GM20431 (cell line): ENCODE measurements at regions not wholly inside any gene's neighbourhood (a gene's known extent, or its start where the extent isn't known, plus 50 kb on each side); places are given as distances from the start of the nearest gene placed in this dataset.

Experiments used
- in situ Hi-C: fragments of 300-500 bp; cut with MseI, MboI; formaldehyde crosslinking; loops from one replicate; pipeline ENCODE4 v1.15.0; 2020; ENCODE audit warnings: low sequenced_read_pairs; ENCODE audit not compliant: unreplicated experiment

- in situ Hi-C loops: no loop called here
These were observed 236.6 kb downstream of the NHLRC3 start for GRCh38 chr13:39274739-39275325.

- in situ Hi-C loops: no loop called here
These were observed 240.8 kb downstream of the NHLRC3 start for GRCh38 chr13:39279077-39279476.

DNA sequence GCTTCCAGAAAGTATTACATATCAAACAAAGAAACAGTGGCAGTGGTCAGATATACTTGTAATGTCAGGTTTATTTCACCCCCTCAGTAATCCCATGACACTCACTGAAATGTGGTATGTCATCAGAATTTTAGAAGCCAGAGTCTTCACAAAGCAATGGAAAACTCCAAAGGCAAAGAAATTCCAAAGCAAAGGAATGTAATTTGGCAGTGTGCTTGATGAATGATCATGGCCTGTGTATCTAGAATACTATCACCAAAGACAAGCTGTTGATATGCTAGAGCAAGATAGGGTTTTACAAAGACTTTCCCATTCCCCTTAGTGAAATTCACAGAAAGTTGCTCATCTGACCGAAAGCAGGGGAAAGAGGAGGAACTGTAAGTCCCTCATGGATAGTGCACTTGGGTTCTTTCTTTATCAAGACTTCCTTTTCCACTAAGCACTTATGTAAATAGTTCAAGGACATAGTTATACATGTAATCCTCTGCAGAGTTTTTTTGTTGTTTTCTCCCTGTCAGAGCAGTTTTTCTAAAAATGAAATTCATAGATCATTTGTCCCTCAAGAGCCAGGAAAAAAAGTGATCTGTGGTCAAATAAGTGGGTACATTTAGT is 243.4 kb downstream of the NHLRC3 start:
- in situ Hi-C loops: no loop called here

DNA sequence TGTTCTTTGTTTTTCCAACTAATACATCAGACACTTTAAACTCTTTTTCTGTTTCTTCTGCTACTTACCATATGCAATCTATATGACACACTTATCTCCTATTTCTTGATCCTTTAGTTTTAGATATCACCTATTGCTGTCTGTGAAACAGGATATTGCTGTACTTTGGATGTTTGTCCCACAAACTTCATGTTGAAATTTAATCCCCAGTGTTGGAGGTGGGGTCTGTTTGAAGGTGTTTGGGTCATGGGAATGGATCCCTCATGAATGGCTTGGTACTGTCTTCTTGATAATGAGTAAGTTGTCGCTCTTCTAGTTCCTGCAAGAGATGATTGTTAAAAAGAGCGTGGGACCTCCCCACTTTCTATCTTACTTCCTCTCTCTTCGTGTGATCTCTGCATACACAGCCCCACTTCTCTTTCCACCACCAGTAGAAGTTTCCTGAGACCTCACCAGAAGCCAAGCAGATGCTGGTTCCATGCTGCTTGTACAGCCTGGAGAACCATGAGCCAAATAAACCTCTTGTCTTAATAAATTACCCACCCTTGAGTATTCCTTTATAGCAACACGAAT is 244.2 kb downstream of the NHLRC3 start:
- in situ Hi-C loops: no loop called here

DNA sequence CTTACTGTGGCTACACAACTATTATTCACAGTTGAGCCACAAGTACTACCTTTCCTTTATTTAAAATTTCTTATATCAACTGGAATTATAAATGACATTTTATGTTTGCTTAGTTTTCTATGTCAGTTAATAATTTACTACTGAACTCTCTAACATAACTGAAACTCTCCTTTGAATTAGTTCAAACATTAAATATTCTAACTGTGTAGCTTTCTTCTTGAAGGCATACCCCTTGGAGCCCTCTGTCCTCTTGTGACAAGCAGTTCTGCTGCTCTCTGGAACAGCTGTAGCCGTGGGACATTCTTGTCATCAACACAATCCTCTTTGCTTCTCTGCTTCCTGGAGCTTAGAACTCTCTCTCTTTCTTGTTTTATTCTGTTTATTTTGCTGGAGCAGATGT is 244.8 kb downstream of the NHLRC3 start:
- in situ Hi-C loops: no loop called here

- in situ Hi-C loops: no loop called here
These were observed 246.6 kb downstream of the NHLRC3 start for GRCh38 chr13:39284801-39285388.
